ENCODE measurements at regions not wholly inside any gene's neighbourhood (a gene's known extent, or its start where the extent isn't known, plus 50 kb on each side); places are given as distances from the start of the nearest gene placed in this dataset.

- no peak for DNase-seq
Measured at GRCh38 chr2:145691659-145692058, 1171.7 kb upstream of the ZEB2 start.

DNA sequence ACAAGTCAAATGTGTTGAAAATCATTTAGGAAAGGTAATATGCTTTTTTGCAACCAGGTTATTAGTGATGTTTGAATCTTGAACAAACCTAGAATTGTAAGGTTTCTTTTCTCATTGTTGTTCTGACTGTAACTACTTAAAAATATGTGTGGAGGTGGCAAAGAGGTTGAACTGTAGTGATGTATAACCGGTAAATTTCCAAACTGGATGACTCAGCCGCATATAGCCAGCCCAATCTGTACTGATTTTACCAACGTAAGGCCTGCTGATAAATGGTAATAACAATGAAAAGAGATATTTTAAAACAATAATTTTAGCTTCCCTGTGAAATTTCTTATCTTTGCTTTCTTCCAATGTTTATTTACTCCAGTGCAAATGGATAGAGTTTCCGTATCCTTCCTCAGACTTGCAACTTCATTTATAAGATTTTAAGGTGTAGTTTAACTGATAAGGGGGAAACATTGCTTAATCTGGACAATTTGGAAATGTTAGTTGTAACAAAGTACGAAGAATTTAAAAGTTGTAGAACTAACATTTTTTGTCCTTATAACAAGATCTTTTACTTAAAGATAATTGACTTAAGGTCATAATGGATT lies 1170.4 kb upstream of the ZEB2 start:
- DNase-seq = no peak

- no peak for DNase-seq
Measured at GRCh38 chr2:145689277-145689676, 1169.4 kb upstream of the ZEB2 start.

DNA sequence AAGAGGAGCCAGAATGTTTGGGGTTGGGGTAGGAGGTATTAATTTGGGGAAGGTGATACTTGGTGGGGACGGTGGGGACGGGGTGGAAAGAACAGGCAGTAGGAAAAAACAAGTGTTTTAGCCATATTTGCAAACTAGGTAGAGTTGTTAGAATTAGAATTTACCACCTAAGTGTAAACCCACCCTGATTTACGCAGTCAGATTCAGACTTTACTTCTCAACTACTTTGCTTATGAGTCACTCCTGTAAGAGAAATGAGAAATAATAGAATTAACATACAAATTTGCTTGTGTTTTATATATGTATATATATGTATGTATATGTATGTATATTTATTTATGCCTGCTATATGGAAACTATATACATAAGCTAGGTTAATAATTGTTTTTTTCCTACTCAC lies 1168.2 kb upstream of the ZEB2 start:
- DNase-seq = no peak

GRCh38 chr2:145687442-145688134 lies 1167.7 kb upstream of the ZEB2 start:
- no peak for DNase-seq

GRCh38 chr2:145685383-145686050 lies 1165.6 kb upstream of the ZEB2 start:
- no peak for DNase-seq

- DNase-seq = no peak
Measured at GRCh38 chr2:145682546-145683157, 1162.7 kb upstream of the ZEB2 start.

- no peak for DNase-seq
Measured at GRCh38 chr2:145680276-145680675, 1160.4 kb upstream of the ZEB2 start.

DNA sequence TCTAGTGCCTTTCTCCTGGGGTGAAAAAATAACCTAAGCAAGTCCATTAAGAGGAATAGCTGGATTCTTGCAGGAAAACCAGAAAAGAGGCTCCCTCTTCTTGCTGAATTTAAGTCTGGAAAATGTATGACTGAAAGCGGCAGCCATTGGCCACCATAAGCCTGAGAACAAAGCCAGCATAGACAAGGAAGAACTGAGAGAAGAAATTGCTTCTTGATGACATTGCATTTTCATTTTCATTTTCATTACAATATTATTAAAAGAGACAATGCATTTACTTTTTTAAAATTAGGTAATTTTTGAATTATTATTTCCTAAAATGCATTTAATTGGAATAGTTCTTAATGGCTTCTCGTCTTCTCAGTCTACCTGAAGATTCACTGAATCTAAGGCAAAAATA lies 1157.5 kb upstream of the ZEB2 start:
- DNase-seq = no peak

DNA sequence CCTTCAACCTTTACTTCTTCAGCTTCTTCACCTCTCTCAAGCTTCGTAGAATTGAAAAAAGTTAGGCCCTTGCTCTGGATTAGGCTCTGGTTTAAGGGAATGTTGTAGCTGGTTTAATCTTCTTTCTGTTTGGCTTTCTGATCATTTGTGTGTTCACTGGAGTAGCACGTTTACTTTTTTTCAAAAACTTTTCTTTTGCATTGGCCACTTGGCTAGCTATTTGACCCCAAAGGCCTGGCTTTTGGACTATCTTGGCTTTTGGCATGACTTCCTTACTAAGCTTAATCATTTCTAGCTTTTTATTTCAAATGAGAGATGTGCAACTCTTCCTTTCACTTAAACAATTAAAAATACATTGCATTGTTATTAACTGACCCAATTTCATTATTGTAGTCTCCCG lies 1154.8 kb upstream of the ZEB2 start:
- DNase-seq = no peak

DNA sequence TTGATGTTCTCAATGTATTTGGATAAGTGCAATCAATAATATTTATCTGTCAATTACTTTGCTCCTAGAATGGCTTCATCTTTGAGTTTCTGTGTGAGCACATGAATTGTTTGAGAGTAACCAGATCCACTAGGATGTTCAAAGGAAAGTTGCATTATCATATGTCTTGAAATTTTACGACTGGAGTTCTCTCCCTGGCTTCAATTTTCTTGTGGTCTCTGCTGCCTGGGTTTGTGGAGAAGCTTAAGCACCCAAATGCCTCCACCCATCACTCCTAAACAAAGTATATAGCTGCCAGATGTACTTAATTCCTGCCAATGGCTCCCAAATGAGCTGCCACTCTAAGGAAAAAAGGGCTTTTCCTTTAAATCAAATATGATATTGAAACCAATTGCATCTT lies 1149.4 kb upstream of the ZEB2 start:
- no peak for DNase-seq

GRCh38 chr2:145666552-145666951 lies 1146.6 kb upstream of the ZEB2 start:
- DNase-seq = no peak

DNA sequence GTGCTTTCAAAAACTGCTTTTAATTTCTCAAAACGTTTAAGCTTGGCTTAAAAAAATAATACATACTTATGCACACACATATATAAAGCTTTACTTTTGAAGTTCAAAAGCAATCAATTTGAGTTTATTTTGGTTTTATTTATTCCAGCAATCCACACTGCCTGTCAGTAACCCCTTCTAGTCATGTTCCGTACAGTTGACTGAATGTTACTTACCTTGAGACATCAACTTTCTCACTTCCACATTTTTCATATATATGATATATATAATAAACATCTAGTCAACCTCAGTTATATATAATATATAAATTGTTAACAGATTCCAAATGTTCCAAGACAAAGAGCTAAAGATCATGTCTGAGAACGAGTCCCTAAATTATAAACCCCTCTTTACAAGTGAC lies 1137.3 kb upstream of the ZEB2 start:
- no peak for DNase-seq

DNA sequence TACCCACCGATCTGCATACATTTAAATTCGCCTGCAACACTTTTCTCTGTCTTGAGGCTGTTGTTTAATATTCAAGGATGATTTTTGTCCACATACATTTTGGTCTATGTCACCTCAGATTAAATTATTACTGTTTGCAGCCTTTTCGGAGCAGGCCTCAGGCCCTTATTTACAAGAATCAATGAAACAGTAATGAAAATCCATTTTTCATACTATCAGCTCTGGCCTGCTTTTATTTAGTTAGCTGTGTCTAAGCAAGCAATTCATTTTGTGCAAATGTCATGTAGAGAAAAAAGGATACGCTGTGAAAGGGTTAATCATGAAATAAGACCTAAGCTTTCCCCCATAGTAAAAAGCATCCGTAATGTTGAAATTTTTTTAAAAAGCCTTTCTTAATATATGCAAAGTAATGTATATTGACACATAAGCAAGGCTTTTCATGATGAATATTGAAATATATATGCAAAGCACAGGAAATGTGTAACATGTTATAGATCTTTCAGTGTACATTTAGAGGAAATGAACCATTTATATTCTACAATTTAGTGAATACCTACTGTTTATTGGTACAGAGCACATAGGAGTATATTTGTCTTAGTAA lies 1135.3 kb upstream of the ZEB2 start:
- DNase-seq = no peak

DNA sequence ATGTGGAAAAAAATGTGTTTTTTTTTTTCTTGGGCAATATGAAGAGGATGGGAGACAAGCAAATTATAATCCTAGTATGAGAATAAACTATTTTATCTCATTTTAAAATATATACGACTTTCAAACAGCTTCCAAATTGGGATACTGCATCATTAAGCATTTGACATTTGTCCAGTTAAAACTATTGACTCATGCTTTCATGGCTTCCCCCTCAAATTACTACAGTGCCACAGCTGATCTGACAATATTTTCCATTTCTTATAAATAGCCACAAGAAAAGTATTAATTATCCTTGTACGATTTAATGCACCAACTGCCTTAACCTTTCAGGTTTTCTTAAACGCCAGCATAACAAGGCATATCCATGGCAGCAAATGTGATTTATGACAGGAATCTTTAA lies 1134.8 kb upstream of the ZEB2 start:
- no peak for DNase-seq

GRCh38 chr2:145654156-145654555 lies 1134.2 kb upstream of the ZEB2 start:
- no peak for DNase-seq

GRCh38 chr2:145653553-145653952 lies 1133.6 kb upstream of the ZEB2 start:
- DNase-seq = no peak

DNA sequence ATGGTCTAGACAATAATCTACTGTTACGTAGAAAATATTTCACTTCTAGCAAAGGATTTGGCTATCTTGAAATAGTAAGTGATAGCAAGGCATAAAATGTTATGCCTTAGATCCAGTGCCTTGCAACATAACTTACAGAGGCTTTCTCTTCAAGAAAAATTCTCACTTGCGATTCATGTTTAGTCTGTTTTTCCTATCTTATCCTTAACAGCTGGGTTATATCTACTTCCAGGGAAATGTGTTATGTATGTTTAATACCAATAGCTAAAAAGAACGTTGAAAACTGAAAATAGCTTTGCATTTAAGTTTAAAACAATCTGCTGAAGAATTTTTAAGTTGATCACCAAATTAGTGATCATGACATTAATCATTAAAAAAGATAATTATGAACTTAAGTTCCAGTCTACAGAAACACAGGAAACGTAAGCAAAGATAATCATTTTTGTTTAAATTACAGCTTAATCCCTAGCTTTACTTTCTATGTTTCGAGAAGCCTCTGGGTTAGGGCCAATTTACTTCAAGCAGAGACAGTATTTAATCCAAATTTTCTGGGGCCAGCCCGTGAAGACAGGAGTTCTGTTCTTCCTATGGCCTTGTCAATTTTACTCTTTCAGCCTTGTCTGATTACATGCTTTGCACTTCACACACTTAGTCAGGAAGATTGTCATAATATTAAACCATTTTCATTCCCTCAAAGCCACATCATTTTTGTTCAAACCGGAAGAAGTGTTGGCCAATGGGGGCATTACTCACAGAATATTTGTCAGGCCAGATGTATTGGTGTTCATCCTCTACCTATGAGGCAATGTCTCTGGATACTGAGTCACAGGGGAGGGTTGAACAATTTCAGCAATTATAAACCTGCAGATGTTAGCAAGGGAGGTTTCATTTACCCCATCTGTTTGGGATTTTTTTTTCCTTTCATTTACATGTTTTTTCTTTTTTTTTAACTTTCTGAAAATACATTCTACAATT lies 1132.9 kb upstream of the ZEB2 start:
- no peak for DNase-seq

DNA sequence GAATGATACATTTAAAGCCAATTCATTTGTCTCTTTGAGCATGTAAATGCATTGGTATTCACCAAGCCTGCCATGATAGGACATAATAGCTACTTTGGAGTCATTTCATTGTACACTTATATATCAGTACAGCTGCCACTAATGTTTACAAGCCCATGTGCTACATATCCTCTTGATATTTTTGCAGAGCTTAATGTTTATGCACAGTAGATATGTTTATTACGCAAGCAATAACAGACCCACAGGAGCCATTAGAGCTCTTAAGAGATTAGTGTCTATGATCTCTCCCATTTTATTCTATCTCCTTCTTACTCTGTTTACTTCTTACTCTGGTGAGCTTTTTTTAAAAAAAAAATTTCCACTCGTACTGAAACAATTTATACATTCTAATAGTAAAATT lies 1132.1 kb upstream of the ZEB2 start:
- no peak for DNase-seq

- DNase-seq = no peak
Measured at GRCh38 chr2:145650226-145650625, 1130.3 kb upstream of the ZEB2 start.

DNA sequence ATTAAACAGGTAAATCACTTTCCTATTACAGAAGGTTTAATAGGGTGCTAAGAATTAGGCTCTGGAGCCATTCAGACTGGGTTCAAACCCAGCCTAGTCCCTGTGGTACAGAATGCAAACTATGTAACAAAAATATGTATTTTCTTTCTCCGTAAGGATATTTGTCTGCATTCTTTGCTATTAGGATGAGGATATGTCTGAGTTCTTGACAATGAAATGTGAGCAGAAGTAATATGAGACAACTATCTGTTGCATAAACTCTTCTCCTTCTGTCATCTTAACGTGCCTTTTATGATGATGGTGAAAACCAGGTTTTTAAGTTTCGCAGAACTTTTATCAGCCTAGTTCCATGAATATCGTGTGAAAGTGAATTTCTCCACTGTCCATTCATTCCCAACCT lies 1129.1 kb upstream of the ZEB2 start:
- DNase-seq = no peak

DNA sequence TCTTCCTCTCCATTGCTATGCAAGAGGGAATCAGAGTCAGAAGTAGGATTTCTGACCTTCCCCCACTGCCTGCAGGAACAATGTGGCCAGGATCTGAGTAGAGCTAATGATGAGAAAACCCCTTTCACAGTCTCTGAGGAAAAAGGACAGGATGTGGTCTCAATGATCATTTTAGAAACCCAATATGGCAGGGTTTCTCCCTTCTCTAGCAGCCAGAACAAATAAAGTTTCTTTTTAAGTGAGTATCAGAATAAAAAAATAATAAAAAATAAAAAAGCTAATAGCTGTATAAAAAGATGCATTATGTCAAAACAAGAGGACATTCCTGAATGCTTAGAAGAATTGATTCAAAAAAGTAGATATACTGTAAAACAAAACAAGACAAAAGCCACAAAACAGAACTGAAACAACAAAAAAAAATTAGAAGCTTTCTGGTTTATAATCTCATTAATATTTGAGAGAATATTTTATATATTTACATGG lies 1124.9 kb upstream of the ZEB2 start:
- DNase-seq = no peak

Data from midbrain (tissue), 1 donor.